NCI-H82 treated with DMSO at 0.1 percent for 48 hours (cell line): ENCODE measurements at regions not wholly inside any gene's neighbourhood (a gene's known extent, or its start where the extent isn't known, plus 50 kb on each side); places are given as distances from the start of the nearest gene placed in this dataset.
"Not testable (repeated sequence)": the region's sequence is repeated elsewhere in the genome, so short reads cannot be mapped to it uniquely, and the experiment has no call there.

Experiments used
- DNase-seq: peaks from one replicate; lab custom pipeline; 2025; ENCODE audit not compliant: unreplicated experiment; lab: John Stamatoyannopoulos, UW

GRCh38 chr7:32816409-32816948, 75.1 kb downstream of the KBTBD2 start:
- not testable (repeated sequence) for DNase-seq

DNA sequence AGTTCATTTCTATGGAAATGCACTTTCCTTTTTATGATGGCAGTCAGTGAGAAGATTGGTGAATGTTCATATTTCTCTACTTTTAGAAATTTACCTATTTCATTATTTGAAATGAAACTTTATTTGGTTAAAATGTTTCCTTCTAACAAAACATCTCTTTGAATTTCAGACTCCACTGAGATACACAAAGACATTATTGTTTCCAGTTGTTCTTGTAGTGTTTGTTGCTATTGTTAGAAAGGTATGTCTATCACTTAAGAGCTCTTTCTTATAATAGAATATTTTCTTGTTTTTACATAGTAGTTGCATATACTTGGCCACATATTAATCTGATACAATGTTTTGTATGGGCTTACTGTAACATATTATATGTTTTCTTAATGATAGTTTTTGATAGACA, 76.8 kb downstream of the KBTBD2 start:
- not testable (repeated sequence) for DNase-seq

DNA sequence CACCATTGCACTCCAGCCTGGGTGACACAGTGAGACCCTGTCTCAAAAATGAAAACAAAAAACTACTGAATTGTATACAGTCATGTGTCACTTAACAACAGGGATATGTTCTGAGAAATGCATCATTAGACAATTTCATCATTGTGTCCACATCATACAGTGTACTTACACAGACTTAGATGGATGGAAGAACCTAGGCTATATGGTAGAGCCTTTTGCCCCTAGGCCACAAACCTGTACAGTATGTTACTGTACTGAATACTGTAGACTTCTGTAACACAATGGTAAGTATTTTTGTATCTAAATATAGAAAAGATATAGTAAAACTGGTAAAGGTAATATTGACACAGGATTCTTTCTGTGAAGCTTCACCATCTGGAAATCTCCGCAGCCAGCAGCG, 81.7 kb downstream of the KBTBD2 start:
- no peak for DNase-seq

DNA sequence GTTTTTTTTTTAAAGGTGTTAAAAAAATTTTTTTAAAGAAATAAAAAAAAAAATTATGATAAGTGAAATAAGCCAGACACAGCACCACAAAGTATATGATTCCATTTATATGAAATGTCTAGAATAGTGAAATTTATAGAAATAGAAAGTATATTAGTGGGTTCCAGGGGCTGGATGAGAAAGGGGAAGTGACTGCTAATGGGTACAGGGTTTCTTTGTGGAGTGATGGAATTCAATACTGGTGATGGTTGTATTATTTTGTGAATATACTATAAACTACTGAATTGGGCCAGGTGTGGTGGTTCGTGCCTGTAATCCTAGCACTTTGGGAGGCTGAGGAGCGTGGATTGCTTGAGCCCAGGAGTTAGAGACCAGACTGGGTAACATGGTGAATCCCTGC, 82.2 kb downstream of the KBTBD2 start:
- no peak for DNase-seq

GRCh38 chr7:32803406-32804141, 88.0 kb downstream of the KBTBD2 start:
- no peak for DNase-seq

DNA sequence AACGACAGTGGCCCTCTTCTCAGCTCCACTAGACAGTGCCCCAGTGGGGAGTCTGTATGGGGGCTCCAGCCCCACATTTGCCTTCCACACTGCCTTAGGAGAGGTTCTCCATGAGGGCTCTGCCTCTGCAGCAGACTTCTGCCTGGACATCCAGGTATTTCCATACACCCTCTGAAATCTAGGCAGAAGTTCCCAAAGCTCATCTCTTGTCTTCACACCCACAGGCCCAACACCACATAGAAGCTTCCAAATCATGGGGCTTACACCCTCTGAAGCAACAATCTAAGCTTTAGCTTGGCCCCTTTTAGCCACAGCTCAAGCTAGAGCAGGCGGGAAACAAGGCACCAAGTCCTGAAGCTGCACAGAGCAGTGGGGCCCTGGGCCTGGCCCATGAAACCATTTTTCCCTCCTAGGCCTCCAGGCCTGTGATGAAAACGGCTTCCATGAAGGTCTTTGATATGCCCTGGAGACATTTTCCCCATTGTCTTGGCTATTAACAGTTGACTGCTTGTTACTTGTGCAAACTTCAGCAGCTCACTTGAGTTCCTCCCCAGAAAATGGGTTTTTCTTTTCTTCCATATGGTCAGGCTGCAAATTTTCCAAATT, 89.2 kb downstream of the KBTBD2 start:
- no peak for DNase-seq

- DNase-seq, result not testable (repeated sequence)
Observed at GRCh38 chr7:32793053-32793452, 98.5 kb downstream of the KBTBD2 start.

DNA sequence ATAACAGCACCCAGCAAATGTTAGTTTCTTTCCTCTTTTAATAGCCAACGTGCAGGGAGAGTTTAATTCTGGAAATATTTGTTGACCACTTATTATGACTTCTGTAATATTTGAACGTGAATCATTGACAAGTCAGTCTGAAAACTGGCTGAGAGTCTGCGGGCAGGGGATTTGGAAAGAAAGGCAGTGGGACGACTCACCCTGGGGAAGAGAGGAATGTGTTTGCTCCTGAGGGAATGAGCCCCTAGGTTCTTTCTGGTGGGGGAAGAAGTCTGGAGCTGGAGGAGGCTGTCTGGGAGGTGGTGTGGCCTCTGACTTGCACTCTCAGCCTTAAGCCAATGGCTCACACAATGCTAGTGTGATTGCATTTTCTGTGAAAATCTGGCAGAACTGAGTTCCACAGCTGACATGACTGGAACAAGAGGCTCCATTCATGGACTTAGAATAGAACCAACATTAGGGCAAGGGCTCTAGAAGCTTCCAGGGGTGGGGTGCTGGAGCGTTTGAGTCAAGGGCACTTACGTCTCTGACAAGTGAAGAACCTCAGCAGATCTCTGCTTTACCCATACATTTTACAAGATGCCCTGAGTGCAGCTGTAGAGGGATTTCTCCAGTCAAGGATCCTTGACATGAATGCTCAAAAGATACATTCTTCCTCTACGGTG, 100.7 kb downstream of the KBTBD2 start:
- DNase-seq, result not testable (repeated sequence)

GRCh38 chr7:32789266-32789665, 102.3 kb downstream of the KBTBD2 start:
- not testable (repeated sequence) for DNase-seq

- DNase-seq, result not testable (repeated sequence)
Observed at GRCh38 chr7:32788174-32788573, 103.4 kb downstream of the KBTBD2 start.

- not testable (repeated sequence) for DNase-seq
Observed at GRCh38 chr7:32785365-32785944, 106.1 kb downstream of the KBTBD2 start.

DNA sequence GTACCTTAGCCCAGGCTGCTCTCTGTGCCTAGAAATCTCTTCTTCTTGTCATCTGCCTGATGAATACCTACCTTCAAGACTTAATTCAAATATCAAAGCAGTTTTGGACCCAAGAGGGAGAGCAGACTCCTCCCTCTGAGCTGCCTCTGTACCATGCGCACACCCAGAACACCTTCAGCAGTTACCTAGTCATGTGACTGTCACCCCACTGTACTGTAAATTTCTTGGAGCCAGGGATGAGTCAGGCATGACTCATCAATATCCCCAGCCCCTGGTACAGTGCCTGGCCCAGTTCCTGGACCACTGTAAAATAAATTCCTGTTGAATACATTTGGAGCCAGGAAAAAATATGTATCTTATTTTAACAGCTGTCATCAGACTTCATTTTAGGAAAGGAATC, 111.7 kb downstream of the KBTBD2 start:
- not testable (repeated sequence) for DNase-seq

- no peak for DNase-seq
Observed at GRCh38 chr7:32779167-32779566, 112.4 kb downstream of the KBTBD2 start.

GRCh38 chr7:32777041-32777666, 114.4 kb downstream of the KBTBD2 start:
- DNase-seq, result not testable (repeated sequence)

DNA sequence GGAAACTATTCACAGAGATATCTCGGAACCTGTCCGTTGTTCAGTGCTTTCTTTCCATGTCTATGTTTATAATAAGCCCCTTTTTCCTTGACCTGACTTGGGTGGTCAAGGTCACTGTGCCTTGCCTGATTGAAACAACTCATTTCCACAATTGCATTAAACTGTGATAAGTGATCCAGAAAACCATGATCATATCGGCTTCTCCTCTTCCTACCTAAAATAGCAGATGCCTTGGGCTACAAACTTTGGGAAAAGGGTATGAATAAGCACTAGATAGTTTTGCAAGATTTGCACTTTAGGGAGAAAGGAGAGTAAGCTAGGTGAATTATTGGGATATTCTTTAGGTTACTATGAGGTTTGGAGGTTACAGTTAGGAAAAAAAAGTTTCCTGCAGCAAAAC, 115.2 kb downstream of the KBTBD2 start:
- not testable (repeated sequence) for DNase-seq

DNA sequence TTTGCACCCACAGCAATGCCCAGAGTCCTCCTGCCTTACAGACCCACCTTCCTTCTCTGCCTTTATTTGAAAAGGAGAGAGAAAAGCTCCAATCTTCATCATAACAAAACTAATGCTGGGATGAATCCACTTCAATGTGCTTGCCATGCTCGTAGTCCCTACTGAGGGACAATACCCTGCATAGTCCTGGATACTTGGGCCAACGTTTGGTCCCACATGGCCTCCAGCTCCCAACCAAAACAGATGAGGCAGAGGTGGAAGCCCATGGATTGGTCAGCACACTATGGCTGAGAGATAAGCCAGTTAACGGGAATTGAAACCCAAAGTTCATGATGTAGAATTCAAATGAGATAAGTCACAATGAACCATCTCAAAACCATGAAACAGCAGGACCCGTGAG, 115.8 kb downstream of the KBTBD2 start:
- DNase-seq, result not testable (repeated sequence)

DNA sequence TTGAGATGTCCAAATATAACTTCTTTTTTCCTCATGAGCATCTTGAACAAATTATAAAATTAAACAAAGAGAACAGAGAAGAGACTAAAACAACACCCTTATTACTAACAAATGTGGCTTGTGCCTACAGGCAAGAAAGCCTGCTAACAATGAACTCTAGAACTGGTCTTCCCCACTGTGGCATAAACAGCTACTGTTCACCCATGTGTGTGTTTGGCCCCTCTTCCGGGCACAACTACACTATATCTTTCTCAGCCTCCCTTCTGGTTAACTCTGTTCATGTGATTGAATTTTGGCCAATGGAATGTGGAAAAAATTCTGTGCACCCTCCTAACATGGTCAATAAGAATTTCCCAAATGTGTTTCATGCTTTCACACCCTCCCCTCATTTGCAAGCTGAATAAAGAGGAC, 117.0 kb downstream of the KBTBD2 start:
- DNase-seq, result no peak

DNA sequence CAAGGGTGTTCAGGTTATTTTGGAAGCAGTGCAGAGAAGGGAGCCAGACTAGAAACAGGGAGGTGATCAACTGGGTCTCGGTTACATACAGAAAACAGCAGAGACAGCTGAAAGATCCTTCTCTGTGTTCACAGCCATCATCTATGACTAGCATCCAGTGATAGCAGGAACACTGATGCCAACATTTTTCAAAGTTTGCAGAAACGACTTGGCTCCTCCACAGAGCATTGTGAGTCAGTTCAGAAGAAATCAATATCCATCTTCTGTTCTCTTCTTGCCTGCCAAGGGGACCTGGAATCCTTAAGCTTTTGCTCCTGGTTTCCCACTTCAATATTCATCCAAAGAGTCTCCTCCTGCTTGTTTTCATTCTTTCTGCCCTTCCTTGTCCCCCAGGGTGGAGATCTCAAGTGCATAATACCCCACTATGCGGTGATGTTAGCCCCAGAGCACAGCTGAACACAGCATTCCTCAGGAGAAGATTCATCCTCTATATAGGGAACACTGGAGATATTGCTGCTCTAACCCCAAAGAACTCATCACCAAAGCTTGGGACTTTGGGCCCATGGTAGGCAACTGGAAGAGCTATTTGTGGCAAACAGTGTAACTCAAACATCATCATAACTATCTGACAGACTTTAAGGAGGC, 122.6 kb downstream of the KBTBD2 start:
- DNase-seq, result not testable (repeated sequence)

DNA sequence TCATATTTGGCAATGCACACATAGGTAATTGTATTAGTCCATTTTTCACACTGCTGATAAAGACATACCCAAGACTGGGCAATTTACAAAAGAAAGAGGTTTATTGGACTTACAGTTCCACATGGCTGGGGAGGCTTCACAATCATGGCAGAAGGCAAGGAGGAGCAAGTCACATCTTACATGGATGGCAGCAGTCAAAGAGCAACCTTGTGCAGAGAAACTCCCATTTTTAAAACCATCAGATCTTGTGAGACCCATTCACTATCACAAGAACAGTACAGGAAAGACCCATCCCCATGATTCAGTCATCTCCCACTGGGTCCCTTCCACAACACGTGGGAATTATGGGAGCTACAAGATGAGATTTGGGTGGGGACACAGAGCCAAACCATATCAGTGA, 123.2 kb downstream of the KBTBD2 start:
- DNase-seq, result not testable (repeated sequence)

DNA sequence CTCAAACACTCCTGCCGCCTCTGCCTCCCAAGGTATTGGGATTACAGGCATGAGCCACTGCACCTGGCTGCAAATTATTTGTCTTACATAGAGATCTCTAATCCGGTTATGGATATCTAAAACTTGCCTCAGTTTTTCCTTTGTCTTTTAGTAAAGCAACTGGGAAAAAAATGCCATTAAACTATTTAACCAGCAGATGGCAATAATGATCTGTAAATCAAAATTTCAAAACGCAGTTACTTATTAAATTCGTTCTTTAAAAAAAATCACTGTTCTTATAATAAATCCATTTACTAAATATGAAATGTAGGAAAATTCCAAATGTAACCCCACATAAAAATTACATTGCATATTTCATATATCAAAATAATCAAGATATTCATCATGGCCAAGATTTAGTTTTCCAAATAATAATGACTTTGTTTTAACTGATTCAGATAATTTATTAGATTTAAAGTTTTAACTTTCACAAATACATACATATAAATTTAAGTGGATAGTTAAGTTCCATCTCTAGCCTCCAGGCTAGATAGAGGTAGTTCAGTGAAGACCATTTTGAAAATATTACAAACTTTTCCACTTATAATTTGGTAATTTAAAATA, 125.8 kb downstream of the KBTBD2 start:
- not testable (repeated sequence) for DNase-seq
